ENCODE measurements at regions not wholly inside any gene's neighbourhood (a gene's known extent, or its start where the extent isn't known, plus 50 kb on each side); places are given as distances from the start of the nearest gene placed in this dataset.

GRCh38 chr3:86561215-86561614 lies 429.7 kb downstream of the VGLL3 start:
- POLR2A ChIA-PET, result no interaction called here
- H3K27me3 Mint-ChIP-seq, result no peaks in the 10 kb centered on the region
- Histone ChIP-seq H3K4me3 (ENCODE audit: low read length) (no peak overlapping the region), H3K27me3 (ENCODE audit: insufficient read depth, low read length, poor library complexity, severe bottlenecking) (no peaks in the 10 kb centered on the region), H3K27ac (ENCODE audit: low read depth, low read length) (no peak overlapping the region), H3K36me3 (ENCODE audit: insufficient read depth, low read length) (no peaks in the 10 kb centered on the region), H3K9me3 (ENCODE audit: low read length) (no peaks in the 10 kb centered on the region), H3K4me1 (ENCODE audit: insufficient read depth, low read length) (no peaks in the 10 kb centered on the region)
- no peak overlapping the region for H3K27ac Mint-ChIP-seq
- H3K4me1 Mint-ChIP-seq, result no peaks in the 10 kb centered on the region
- no peak for DNase-seq
- no peak overlapping the region for H3K4me3 Mint-ChIP-seq
- no peaks in the 10 kb centered on the region for H3K36me3 Mint-ChIP-seq
- CTCF ChIA-PET, result no interaction called here
- peaks cover 0 to 34% (median 2%) of the 10 kb centered on the region in 5 donors for H3K9me3 Mint-ChIP-seq

GRCh38 chr3:86554383-86554782 lies 436.6 kb downstream of the VGLL3 start:
- CTCF ChIA-PET, result no interaction called here
- peaks cover 0 to 21% (median 6%) of the 10 kb centered on the region in 5 donors for H3K9me3 Mint-ChIP-seq
- POLR2A ChIA-PET, result no interaction called here
- Histone ChIP-seq H3K9me3 (ENCODE audit: low read length) (no peaks in the 10 kb centered on the region), H3K27me3 (ENCODE audit: insufficient read depth, low read length, poor library complexity, severe bottlenecking) (no peaks in the 10 kb centered on the region), H3K36me3 (ENCODE audit: insufficient read depth, low read length) (no peaks in the 10 kb centered on the region), H3K4me3 (ENCODE audit: low read length) (no peak overlapping the region), H3K4me1 (ENCODE audit: insufficient read depth, low read length) (no peaks in the 10 kb centered on the region), H3K27ac (ENCODE audit: low read depth, low read length) (no peak overlapping the region)
- no peak for DNase-seq
- H3K27me3 Mint-ChIP-seq, result no peaks in the 10 kb centered on the region
- no peaks in the 10 kb centered on the region for H3K36me3 Mint-ChIP-seq
- no peaks in the 10 kb centered on the region for H3K4me1 Mint-ChIP-seq
- no peak overlapping the region for H3K4me3 Mint-ChIP-seq
- H3K27ac Mint-ChIP-seq, result no peak overlapping the region

DNA sequence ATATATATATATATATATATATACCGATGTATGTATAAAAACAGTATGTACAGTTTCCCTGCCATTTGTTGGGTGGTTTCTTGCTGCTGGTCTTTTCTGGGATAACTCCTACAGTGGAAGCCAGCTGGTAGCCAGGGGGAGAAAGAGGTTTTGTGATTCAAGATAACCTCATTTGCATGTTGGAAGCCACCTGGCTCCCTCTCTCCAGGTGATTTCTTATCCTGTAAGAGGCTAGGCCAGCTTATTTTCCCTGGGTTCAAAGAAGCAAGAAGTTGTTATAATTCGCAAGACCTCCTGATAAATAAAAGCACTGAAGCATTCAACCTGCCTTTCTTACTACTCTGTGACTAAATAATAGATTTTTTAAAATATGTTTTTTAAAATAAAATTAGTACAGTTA lies 443.3 kb downstream of the VGLL3 start:
- no peak for DNase-seq
- H3K9me3 Mint-ChIP-seq, result peaks cover 0 to 10% (median 6%) of the 10 kb centered on the region in 5 donors
- Histone ChIP-seq H3K4me1 (ENCODE audit: insufficient read depth, low read length) (no peaks in the 10 kb centered on the region), H3K27ac (ENCODE audit: low read depth, low read length) (no peak overlapping the region), H3K27me3 (ENCODE audit: insufficient read depth, low read length, poor library complexity, severe bottlenecking) (no peaks in the 10 kb centered on the region), H3K36me3 (ENCODE audit: insufficient read depth, low read length) (no peaks in the 10 kb centered on the region), H3K9me3 (ENCODE audit: low read length) (no peaks in the 10 kb centered on the region), H3K4me3 (ENCODE audit: low read length) (no peak overlapping the region)
- H3K4me3 Mint-ChIP-seq, result no peak overlapping the region
- ChIA-PET CTCF (no interaction called here), POLR2A (no interaction called here)
- no peaks in the 10 kb centered on the region for H3K4me1 Mint-ChIP-seq
- no peaks in the 10 kb centered on the region for H3K36me3 Mint-ChIP-seq
- no peaks in the 10 kb centered on the region for H3K27me3 Mint-ChIP-seq
- H3K27ac Mint-ChIP-seq, result no peak overlapping the region

GRCh38 chr3:86537171-86537570 lies 453.8 kb downstream of the VGLL3 start:
- Mint-ChIP-seq H3K9me3 (peaks cover 0 to 15% (median 4%) of the 10 kb centered on the region in 5 donors), H3K36me3 (no peaks in the 10 kb centered on the region), H3K27me3 (no peaks in the 10 kb centered on the region), H3K4me3 (no peak overlapping the region), H3K4me1 (no peaks in the 10 kb centered on the region), H3K27ac (no peak overlapping the region)
- no peak for DNase-seq
- ChIA-PET POLR2A (no interaction called here), CTCF (no interaction called here)
- Histone ChIP-seq H3K27ac (ENCODE audit: low read depth, low read length) (no peak overlapping the region), H3K4me3 (ENCODE audit: low read length) (no peak overlapping the region), H3K27me3 (ENCODE audit: insufficient read depth, low read length, poor library complexity, severe bottlenecking) (no peaks in the 10 kb centered on the region), H3K4me1 (ENCODE audit: insufficient read depth, low read length) (no peaks in the 10 kb centered on the region), H3K9me3 (ENCODE audit: low read length) (no peaks in the 10 kb centered on the region), H3K36me3 (ENCODE audit: insufficient read depth, low read length) (no peaks in the 10 kb centered on the region)

DNA sequence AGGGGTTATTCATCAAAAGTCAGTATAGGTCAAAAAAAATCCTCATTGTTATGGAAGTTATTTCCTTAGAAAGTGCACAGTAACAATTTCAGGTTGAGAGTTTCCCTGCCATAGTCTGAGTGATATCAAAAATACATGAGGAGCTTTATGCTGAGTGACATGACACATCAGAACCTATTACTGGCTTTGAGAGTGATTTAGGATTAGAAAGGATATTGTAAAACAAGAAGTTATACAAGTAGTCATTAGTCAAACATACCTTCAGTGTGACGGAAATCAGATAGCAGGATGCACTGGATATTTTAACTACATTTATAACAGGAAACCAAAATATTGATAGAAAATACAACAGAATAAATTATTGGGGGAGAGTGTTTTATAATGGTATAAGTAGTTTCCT lies 471.1 kb downstream of the VGLL3 start:
- POLR2A ChIA-PET, result no interaction called here
- H3K27me3 Mint-ChIP-seq, result no peaks in the 10 kb centered on the region

GRCh38 chr3:86481636-86482035 lies 509.3 kb downstream of the VGLL3 start:
- no peaks in the 10 kb centered on the region for H3K27me3 ChIP-seq (ENCODE audit: insufficient read depth, low read length, poor library complexity, severe bottlenecking)
- no peaks in the 10 kb centered on the region for H3K36me3 ChIP-seq (ENCODE audit: insufficient read depth, low read length)
- H3K36me3 Mint-ChIP-seq, result no peaks in the 10 kb centered on the region
- no peaks in the 10 kb centered on the region for H3K4me1 Mint-ChIP-seq
- H3K9me3 ChIP-seq (ENCODE audit: low read length), result no peaks in the 10 kb centered on the region
- H3K4me1 ChIP-seq (ENCODE audit: insufficient read depth, low read length), result no peaks in the 10 kb centered on the region
- H3K27ac ChIP-seq (ENCODE audit: low read depth, low read length), result no peak overlapping the region
- no peak overlapping the region for H3K4me3 ChIP-seq (ENCODE audit: low read length)
- ChIA-PET CTCF (no interaction called here), POLR2A (no interaction called here)
- H3K27me3 Mint-ChIP-seq, result no peaks in the 10 kb centered on the region
- peaks cover 6 to 50% (median 11%) of the 10 kb centered on the region in 5 donors for H3K9me3 Mint-ChIP-seq
- H3K27ac Mint-ChIP-seq, result no peak overlapping the region
- no peak overlapping the region for H3K4me3 Mint-ChIP-seq
- no peak for DNase-seq

More for the DNA sequence above, 471.1 kb downstream of the VGLL3 start:
- Histone ChIP-seq H3K4me1 (ENCODE audit: insufficient read depth, low read length) (no peaks in the 10 kb centered on the region), H3K36me3 (ENCODE audit: insufficient read depth, low read length) (no peaks in the 10 kb centered on the region), H3K27me3 (ENCODE audit: insufficient read depth, low read length, poor library complexity, severe bottlenecking) (no peaks in the 10 kb centered on the region), H3K27ac (ENCODE audit: low read depth, low read length) (no peak overlapping the region), H3K4me3 (ENCODE audit: low read length) (no peak overlapping the region), H3K9me3 (ENCODE audit: low read length) (no peaks in the 10 kb centered on the region)
- H3K4me3 Mint-ChIP-seq, result no peak overlapping the region
- peaks cover 2 to 37% (median 7%) of the 10 kb centered on the region in 5 donors for H3K9me3 Mint-ChIP-seq
- no peaks in the 10 kb centered on the region for H3K4me1 Mint-ChIP-seq
- no peak for DNase-seq
- H3K36me3 Mint-ChIP-seq, result no peaks in the 10 kb centered on the region
- CTCF ChIA-PET, result no interaction called here
- H3K27ac Mint-ChIP-seq, result no peak overlapping the region

DNA sequence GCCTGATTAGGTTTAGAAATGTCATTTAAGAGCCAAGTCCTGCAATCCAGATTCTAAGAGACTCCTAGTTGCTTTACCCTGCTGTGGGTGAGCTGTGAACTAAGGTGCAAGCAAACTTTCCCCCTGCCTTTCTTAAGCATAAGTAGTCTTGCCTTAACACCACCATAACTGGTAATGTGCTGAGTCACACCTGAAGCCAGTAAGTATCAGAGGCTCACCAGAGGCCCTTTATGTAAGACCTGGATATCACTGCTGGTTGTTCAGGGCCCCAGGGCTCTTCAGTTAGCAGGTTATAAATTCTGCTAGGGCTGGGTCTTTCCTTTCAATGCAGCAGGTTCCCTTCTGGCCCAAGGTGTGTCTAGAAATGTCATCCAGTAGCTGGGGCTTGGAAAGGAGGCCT lies 509.9 kb downstream of the VGLL3 start:
- CTCF ChIA-PET, result no interaction called here
- H3K4me3 ChIP-seq (ENCODE audit: low read length), result no peak overlapping the region
- POLR2A ChIA-PET, result no interaction called here
- H3K27ac ChIP-seq (ENCODE audit: low read depth, low read length), result no peak overlapping the region
- no peaks in the 10 kb centered on the region for H3K36me3 ChIP-seq (ENCODE audit: insufficient read depth, low read length)
- H3K27ac Mint-ChIP-seq, result no peak overlapping the region
- H3K9me3 ChIP-seq (ENCODE audit: low read length), result no peaks in the 10 kb centered on the region
- no peaks in the 10 kb centered on the region for H3K36me3 Mint-ChIP-seq
- DNase-seq, result no peak
- no peak overlapping the region for H3K4me3 Mint-ChIP-seq
- no peaks in the 10 kb centered on the region for H3K4me1 Mint-ChIP-seq
- no peaks in the 10 kb centered on the region for H3K27me3 Mint-ChIP-seq
- no peaks in the 10 kb centered on the region for H3K27me3 ChIP-seq (ENCODE audit: insufficient read depth, low read length, poor library complexity, severe bottlenecking)
- peaks cover 6 to 50% (median 9%) of the 10 kb centered on the region in 5 donors for H3K9me3 Mint-ChIP-seq
- no peaks in the 10 kb centered on the region for H3K4me1 ChIP-seq (ENCODE audit: insufficient read depth, low read length)

- H3K9me3 Mint-ChIP-seq, result peaks cover 0 to 19% (median 8%) of the 10 kb centered on the region in 5 donors
- no peaks in the 10 kb centered on the region for H3K27me3 Mint-ChIP-seq
- no peaks in the 10 kb centered on the region for H3K9me3 ChIP-seq (ENCODE audit: low read length)
- no peak for DNase-seq
- no peaks in the 10 kb centered on the region for H3K36me3 Mint-ChIP-seq
- no peaks in the 10 kb centered on the region for H3K4me1 ChIP-seq (ENCODE audit: insufficient read depth, low read length)
- CTCF ChIA-PET, result no interaction called here
- no peak overlapping the region for H3K4me3 Mint-ChIP-seq
- H3K27ac ChIP-seq (ENCODE audit: low read depth, low read length), result no peak overlapping the region
- no peak overlapping the region for H3K27ac Mint-ChIP-seq
- H3K36me3 ChIP-seq (ENCODE audit: insufficient read depth, low read length), result no peaks in the 10 kb centered on the region
- H3K4me3 ChIP-seq (ENCODE audit: low read length), result no peak overlapping the region
- H3K4me1 Mint-ChIP-seq, result no peaks in the 10 kb centered on the region
- POLR2A ChIA-PET, result no interaction called here
- no peaks in the 10 kb centered on the region for H3K27me3 ChIP-seq (ENCODE audit: insufficient read depth, low read length, poor library complexity, severe bottlenecking)
Measured at GRCh38 chr3:86464180-86464579, 526.8 kb downstream of the VGLL3 start.

GRCh38 chr3:86451749-86452148 lies 539.2 kb downstream of the VGLL3 start:
- no peak overlapping the region for H3K27ac Mint-ChIP-seq
- H3K9me3 Mint-ChIP-seq, result peaks cover 6 to 41% (median 11%) of the 10 kb centered on the region in 5 donors
- H3K4me1 Mint-ChIP-seq, result no peaks in the 10 kb centered on the region
- no peaks in the 10 kb centered on the region for H3K4me1 ChIP-seq (ENCODE audit: insufficient read depth, low read length)
- H3K36me3 Mint-ChIP-seq, result no peaks in the 10 kb centered on the region
- no peaks in the 10 kb centered on the region for H3K27me3 Mint-ChIP-seq
- CTCF ChIA-PET, result no interaction called here
- no peak overlapping the region for H3K27ac ChIP-seq (ENCODE audit: low read depth, low read length)
- no peaks in the 10 kb centered on the region for H3K36me3 ChIP-seq (ENCODE audit: insufficient read depth, low read length)
- H3K4me3 Mint-ChIP-seq, result no peak overlapping the region
- H3K4me3 ChIP-seq (ENCODE audit: low read length), result no peak overlapping the region
- POLR2A ChIA-PET, result no interaction called here
- H3K27me3 ChIP-seq (ENCODE audit: insufficient read depth, low read length, poor library complexity, severe bottlenecking), result no peaks in the 10 kb centered on the region
- no peaks in the 10 kb centered on the region for H3K9me3 ChIP-seq (ENCODE audit: low read length)
- no peak for DNase-seq
